Motor neuron (in vitro differentiated cells): ENCODE measurements at regions not wholly inside any gene's neighbourhood (a gene's known extent, or its start where the extent isn't known, plus 50 kb on each side); places are given as distances from the start of the nearest gene placed in this dataset.

Source experiments
- ATAC-seq, 8 experiments: fragments of 200-7000 bp; cut with Tn5 transposase; replicated peaks in 6 of 8; 2 replicates each; pipeline ENCODE4 v1.8.0; 2021; ENCODE audit warnings: mild to moderate bottlenecking in 8 of 8, moderate library complexity in 8 of 8
- H3K27ac ChIP-seq, 2 donors: fragments of 250-450 bp; sonication (Bioruptor Pico); 2 replicates each; pipeline ENCODE4 v1.9.0; 2021; ENCODE audit warnings: antibody characterized with exemption in 2 of 2, mild to moderate bottlenecking in 2 of 2, moderate library complexity in 1 of 2
- H3K4me1 ChIP-seq, 2 donors: fragments of 250-450 bp; sonication (Bioruptor Pico); replicated peaks in 1 of 2; 2 replicates each; pipeline ENCODE4 v1.6.1; 2021; ENCODE audit warnings: antibody characterized with exemption in 2 of 2, mild to moderate bottlenecking in 2 of 2, moderate library complexity in 1 of 2
- H3K4me3 ChIP-seq, 5 donors: fragments of 250-450 bp; sonication (Bioruptor Pico); 2 replicates each; pipeline ENCODE4 v1.9.0; 2021; ENCODE audit warnings: antibody characterized with exemption in 5 of 5, mild to moderate bottlenecking in 5 of 5, moderate library complexity in 4 of 5
- WGBS, 10 experiments: fragments of 450-650 bp; shearing (Covaris generic); methylation state at CpG; one replicate each; pipeline ENCODE4 v1.0.0; 2022; 5-methylcytosine and 5-hydroxymethylcytosine counted together
- in situ Hi-C, 9 experiments: fragments of 400-800 bp; cut with MboI; loops; one replicate each; pipeline ENCODE4 v1.15.0; 2021; ENCODE audit warnings: low sequenced_read_pairs in 9 of 9, low pct_unique_long_range_greater_than_20kb in 2 of 9; ENCODE audit not compliant: unreplicated experiment in 9 of 9

DNA sequence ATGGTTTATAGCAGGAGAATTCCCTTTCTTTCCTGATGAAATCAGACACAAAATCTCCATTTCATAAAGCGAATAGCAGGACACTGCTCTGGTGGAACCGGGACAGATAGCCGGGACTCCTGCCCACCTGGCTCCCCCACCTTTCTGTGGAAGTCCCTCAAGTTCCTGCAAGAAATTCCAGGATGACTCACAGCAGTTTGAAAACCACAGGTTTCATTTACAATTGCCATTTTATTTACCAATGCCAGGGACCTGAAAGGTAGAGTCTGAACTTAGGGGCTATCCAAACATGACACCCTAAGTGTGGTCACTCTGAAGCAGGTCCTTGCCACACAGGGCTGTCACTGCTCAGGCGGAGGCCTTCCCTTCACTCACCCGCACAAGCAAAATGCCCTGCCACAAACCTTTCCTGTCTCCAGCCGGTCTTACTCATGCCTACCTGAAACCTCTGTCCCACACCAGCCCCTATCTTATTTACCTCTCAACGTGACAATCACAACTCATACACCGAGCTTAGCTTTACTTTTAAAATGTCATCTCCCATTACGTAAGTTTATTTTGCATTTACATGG lies 63.3 kb upstream of the TAF1L start:
- H3K4me3 ChIP-seq = no peak overlapping the region
- H3K27ac ChIP-seq = no peak overlapping the region
- no peaks in the 10 kb centered on the region for H3K4me1 ChIP-seq
- in situ Hi-C loops = no loop called here
- no peak for ATAC-seq
- 24 to 83% (median 62%) methylated on average over 1 to 7 of the region's 9 CpGs for WGBS, 10 experiments

DNA sequence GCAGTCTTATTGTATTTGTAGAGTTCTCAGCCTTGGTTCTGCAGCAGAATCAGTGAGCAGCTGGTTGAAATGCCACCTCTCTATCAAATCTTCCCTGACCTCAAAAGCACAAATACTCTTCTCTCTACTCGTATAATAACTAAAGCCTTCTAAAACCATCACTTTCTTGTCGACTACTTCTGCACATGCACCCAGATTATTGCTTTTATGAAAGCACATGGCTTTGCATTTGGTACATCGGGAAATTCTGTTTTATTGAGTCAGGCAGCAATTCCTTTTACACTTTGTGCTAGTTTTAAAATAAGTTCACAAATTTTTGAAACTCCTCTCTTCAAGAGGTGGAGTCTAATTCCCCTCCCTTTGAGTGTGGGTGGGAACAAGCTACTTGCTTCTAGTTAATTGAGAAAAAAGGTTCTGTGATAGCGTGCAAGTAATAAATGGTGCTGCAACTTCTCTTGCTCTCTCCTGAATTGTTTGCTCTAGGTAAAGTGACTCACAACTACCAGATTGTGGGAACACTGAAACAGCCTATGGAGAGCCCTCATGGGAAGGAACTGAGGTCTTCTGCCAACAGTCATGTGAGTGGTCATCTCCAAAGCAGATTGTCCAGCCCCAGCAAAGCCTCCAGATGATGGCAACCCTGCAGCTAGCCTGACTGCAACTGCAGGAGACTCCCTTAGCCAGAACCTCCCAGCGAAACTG lies 66.0 kb upstream of the TAF1L start:
- H3K4me3 ChIP-seq = no peak overlapping the region
- in situ Hi-C loops = no loop called here
- WGBS, 10 experiments = 0 to 94% (median 69%) methylated on average over 1 to 5 of the region's 5 CpGs; no CpG with 5 or more reads in 1 of the 10 experiments
- H3K4me1 ChIP-seq = no peaks in the 10 kb centered on the region
- no peak overlapping the region for H3K27ac ChIP-seq
- ATAC-seq = no peak

- ATAC-seq = peak in 1 of 8 experiments; percentile 29
- no peak overlapping the region for H3K27ac ChIP-seq
- in situ Hi-C loops = no loop called here
- H3K4me3 ChIP-seq = no peak overlapping the region
- WGBS, 10 experiments = 0 to 71% (median 27%) methylated on average over 1 to 2 of the region's 2 CpGs; no CpG with 5 or more reads in 6 of the 10 experiments
- H3K4me1 ChIP-seq = no peaks in the 10 kb centered on the region
Observed at GRCh38 chr9:32703635-32704034, 68.2 kb upstream of the TAF1L start.

- Histone ChIP-seq H3K4me3 (no peak overlapping the region), H3K4me1 (no peaks in the 10 kb centered on the region), H3K27ac (no peak overlapping the region)
- ATAC-seq = no peak
- in situ Hi-C loops = no loop called here
- 0 to 100% (median 40%) methylated on average over 1 to 2 of the region's 2 CpGs; no CpG with 5 or more reads in 3 of the 10 experiments for WGBS, 10 experiments
Observed at GRCh38 chr9:32704343-32704742, 68.9 kb upstream of the TAF1L start.

DNA sequence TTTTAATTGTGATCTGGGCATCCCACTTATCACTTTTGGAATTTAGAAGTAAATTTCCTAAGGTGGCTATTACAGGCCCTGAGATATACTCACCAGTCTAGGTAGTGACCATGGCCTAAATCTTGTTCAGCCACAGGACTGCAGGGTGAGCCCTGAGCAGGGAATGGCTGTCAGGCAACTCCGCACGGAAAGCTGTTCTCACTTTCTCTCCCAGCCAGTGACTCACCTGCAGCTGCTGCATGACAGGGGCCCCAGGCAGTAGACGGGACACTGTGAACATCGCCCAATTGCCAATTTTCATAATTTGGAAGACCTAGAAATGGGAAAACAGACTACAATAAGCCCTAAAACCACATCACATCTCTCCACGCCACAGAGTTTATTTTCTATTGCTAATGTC lies 69.6 kb upstream of the TAF1L start:
- H3K4me3 ChIP-seq = no peak overlapping the region
- H3K4me1 ChIP-seq = no peaks in the 10 kb centered on the region
- peak in 2 of 8 experiments; percentile 48 to 78 for ATAC-seq
- 30 to 100% (median 80%) methylated on average over 1 to 5 of the region's 5 CpGs; no CpG with 5 or more reads in 4 of the 10 experiments for WGBS, 10 experiments
- H3K27ac ChIP-seq = no peak overlapping the region
- in situ Hi-C loops = no loop called here

DNA sequence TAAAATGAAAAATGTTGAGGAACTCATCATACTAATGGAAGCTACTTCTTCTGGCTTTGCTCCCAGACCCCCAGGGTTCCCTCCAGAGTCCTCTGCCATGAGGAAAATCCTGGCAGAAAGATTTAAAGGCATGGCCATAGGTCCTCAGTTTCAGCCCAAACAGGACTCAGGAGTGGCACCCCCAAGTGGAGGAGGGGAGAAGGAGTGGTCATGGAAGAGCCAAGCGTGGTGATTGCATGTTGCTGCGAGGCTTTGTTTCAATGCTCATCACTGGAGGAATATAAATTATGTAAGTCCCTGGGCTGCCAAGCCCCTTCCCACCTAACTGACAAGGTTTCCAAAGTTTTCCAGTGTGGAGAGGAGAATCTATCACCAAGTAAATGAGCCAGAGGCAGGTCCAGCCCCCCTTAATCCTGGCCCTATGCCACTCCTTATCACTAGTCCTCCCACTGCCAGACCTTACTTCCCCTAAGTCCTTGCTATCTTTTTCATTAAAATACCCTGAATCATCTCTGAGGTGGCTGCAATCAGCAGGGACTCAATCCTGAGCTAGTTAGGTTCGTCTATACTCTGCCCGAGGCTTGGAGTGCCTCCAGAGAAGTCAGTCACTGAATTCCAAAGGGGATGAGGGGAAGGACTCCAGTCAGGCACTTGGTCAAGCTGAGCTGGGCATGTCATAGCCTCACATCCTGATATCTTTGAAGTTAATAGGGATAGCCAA lies 70.7 kb upstream of the TAF1L start:
- 0 to 65% (median 40%) methylated on average over 1 to 4 of the region's 4 CpGs; no CpG with 5 or more reads in 5 of the 10 experiments for WGBS, 10 experiments
- Histone ChIP-seq H3K27ac (no peak overlapping the region), H3K4me3 (no peak overlapping the region), H3K4me1 (no peaks in the 10 kb centered on the region)
- ATAC-seq = no peak
- in situ Hi-C loops = no loop called here

DNA sequence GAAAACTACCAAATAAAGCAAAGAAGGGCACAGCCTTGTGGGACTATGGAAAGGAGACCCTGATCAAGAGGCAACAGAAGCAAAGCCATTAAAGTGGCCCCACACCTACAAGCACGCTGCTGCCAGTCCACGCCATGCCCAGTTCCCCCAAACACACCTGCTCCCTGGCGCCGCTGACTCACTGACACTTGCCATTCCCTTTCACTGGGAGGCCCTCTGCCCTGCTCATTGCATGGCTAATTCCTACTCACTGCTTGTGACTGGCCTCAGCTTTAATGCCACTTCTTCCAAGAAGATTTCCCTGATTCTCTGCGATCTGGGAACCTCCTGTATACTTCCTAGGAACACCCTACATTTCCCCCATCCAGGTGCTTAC lies 71.2 kb upstream of the TAF1L start:
- ATAC-seq = no peak
- in situ Hi-C loops = no loop called here
- Histone ChIP-seq H3K4me3 (no peak overlapping the region), H3K27ac (no peak overlapping the region), H3K4me1 (no peaks in the 10 kb centered on the region)
- WGBS, 10 experiments = 8 to 90% (median 60%) methylated on average over 1 to 5 of the region's 5 CpGs; no CpG with 5 or more reads in 3 of the 10 experiments

DNA sequence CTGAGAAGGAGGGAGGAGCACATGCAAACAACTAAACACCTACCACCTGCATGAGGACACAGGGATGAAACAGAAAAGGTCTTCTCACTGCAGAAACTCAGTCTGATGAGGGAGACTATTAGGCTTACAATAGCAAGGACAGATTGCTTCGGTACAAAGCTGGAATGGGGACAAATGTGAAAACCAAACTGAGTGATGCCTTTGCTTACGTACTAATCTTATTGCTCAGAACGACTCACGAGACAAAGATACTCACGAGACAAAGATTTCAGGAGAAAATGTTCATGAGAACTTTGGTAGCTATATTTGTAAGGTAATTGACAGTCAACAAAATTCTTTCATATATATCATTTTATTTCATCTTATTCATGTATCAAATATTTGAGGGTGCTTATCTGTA lies 71.9 kb upstream of the TAF1L start:
- no peak overlapping the region for H3K4me3 ChIP-seq
- in situ Hi-C loops = no loop called here
- ATAC-seq = no peak
- H3K4me1 ChIP-seq = no peaks in the 10 kb centered on the region
- WGBS, 10 experiments = 0 to 87% (median 52%) methylated on average over 1 to 5 of the region's 5 CpGs; no CpG with 5 or more reads in 1 of the 10 experiments
- H3K27ac ChIP-seq = no peak overlapping the region

DNA sequence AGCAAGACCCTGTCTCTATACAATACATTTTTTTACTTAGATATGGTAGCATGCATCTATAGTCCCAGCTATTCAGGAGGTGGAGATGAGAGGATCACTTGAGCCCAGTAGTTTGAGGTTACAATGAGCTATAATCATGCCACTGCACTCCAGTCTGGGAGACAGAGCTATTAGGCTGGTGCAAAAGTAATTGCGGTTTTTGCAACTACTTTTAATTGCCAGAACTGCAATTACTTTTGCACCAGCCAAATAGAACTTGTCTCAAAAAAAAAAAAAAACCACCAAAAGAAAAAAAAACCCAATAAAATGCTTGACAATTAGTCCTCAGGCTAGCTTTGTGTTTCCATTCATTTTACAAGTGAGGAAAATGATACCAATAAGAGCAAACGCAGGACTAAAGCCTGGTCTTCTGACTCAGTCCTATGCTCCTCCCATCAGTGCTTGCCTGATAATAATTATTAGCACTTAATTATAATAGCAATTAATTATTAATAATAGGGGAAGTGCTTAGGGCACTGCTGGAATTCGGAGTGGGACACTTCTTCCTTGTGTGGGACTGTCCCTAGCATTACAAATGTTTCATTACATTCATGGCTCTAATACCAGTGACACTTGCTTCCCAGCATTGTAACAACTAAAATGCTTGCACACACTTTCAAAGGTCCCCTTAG lies 73.1 kb upstream of the TAF1L start:
- Histone ChIP-seq H3K4me3 (no peak overlapping the region), H3K27ac (no peak overlapping the region), H3K4me1 (no peaks in the 10 kb centered on the region)
- no peak for ATAC-seq
- WGBS, 10 experiments = 0 to 100% (median 65%) methylated on average over 1 to 3 of the region's 3 CpGs
- in situ Hi-C loops = no loop called here

DNA sequence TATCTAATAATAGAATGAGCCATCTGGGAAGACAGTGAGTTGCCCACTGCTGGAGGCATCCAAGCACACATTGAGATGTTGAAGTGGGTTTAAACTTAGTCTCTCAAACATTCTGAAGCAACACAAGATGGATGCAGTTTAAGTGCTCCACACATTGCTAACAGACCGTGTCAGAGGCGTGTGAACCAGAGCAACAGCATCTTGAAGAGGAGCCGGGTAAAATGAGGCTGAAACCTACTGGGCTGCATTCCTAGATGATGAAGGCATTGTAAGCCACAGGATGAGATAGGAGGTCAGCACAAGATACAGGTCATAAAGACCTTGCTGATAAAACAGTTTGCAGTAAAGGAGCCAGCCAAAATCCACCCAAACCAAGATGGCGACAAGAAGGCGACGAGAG lies 73.5 kb upstream of the TMEM215 start:
- Histone ChIP-seq H3K4me1 (no peaks in the 10 kb centered on the region), H3K27ac (no peak overlapping the region), H3K4me3 (no peak overlapping the region)
- in situ Hi-C loops = no loop called here
- WGBS, 10 experiments = 10 to 100% (median 88%) methylated on average over 1 to 6 of the region's 6 CpGs; no CpG with 5 or more reads in 3 of the 10 experiments
- ATAC-seq = no peak

DNA sequence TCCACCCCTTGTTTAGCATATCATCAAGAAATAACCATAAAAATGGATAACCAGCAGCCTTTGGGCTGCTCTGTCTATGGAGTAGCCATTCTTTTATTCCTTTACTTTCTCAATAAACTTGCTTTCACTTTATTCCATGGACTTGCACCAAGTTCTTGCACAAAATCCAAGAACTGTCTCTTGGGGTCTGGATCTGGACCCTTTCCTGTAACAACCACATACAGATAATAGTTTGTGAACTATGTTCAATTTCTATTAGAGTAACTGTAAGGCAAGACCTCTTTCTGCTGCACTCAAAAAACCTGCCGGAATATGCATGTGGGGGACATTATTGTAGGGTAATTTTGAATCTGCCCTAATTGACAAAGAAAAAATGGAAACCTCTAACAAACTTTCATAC lies 66.9 kb upstream of the TMEM215 start:
- 0 to 100% (median 100%) methylated on average over 1 of the region's 1 CpG; no CpG with 5 or more reads in 3 of the 10 experiments for WGBS, 10 experiments
- no peaks in the 10 kb centered on the region for H3K4me1 ChIP-seq
- ATAC-seq = no peak
- no peak overlapping the region for H3K4me3 ChIP-seq
- in situ Hi-C loops = no loop called here
- H3K27ac ChIP-seq = no peak overlapping the region

- in situ Hi-C loops = no loop called here
- Histone ChIP-seq H3K27ac (no peak overlapping the region), H3K4me1 (no peaks in the 10 kb centered on the region), H3K4me3 (no peak overlapping the region)
- ATAC-seq = no peak
- WGBS, 10 experiments = 0 to 65% (median 31%) methylated on average over 1 to 4 of the region's 4 CpGs; no CpG with 5 or more reads in 1 of the 10 experiments
Observed at GRCh38 chr9:32716955-32717543, 66.3 kb upstream of the TMEM215 start.

DNA sequence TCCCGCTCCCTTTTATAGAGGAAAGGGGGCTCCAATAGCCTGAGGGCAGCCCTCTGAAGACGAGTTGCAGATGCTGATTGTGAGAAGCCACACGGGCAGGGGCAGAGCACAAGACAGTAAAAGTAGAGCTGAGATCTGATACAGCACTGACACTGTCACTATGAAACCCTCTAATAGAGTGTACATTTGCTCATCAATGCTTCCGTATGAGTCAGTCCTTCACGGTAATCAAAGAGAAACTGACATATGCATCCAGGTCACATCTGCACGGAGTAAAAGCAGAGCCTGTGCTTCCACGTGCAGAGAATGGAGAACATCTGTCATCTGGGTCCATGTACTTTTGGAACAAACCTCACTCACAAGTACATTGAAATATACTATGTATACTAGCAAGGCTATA lies 60.6 kb upstream of the TMEM215 start:
- WGBS, 10 experiments = 3 to 90% (median 39%) methylated on average over 2 to 6 of the region's 7 CpGs; no CpG with 5 or more reads in 4 of the 10 experiments
- in situ Hi-C loops = no loop called here

More for the DNA sequence above, 60.6 kb upstream of the TMEM215 start:
- Histone ChIP-seq H3K27ac (no peak overlapping the region), H3K4me3 (no peak overlapping the region), H3K4me1 (peaks cover 0 to 6% of the 10 kb centered on the region in 2 donors)
- peak in 1 of 8 experiments; percentile 40 for ATAC-seq
